Common myeloid progenitor, CD34-positive (primary cell): ENCODE measurements at regions not wholly inside any gene's neighbourhood (a gene's known extent, or its start where the extent isn't known, plus 50 kb on each side); places are given as distances from the start of the nearest gene placed in this dataset.

Source experiments
- CTCF ChIA-PET: fragments of 350-600 bp; sonication (Branson Sonifier 250); formaldehyde crosslinking; loops from one replicate; lab custom pipeline; 2021; ENCODE audit warnings: antibody characterized with exemption; lab: Charles Lee
- POLR2A ChIA-PET: fragments of 350-600 bp; sonication (Branson Sonifier 250); formaldehyde crosslinking; loops from one replicate; lab custom pipeline; 2021; ENCODE audit warnings: antibody characterized with exemption; lab: Charles Lee
- DNase-seq, 3 donors: peaks; one replicate each; pipeline versions ENCODE4 v3.0.0 to v3.0.0-alpha.2; 2013
- H3K27ac ChIP-seq, 2 experiments: 1 replicate in 1 of 2; 2 replicates in 1 of 2; pipeline ENCODE4 v1.7.0; 2013; ENCODE audit warnings: inconsistent platforms in 2 of 2, low read length in 2 of 2, mild to moderate bottlenecking in 2 of 2, low read depth in 1 of 2, moderate library complexity in 1 of 2; ENCODE audit not compliant: severe bottlenecking in 2 of 2, insufficient read depth in 1 of 2, poor library complexity in 1 of 2
- H3K27me3 ChIP-seq, 5 experiments: replicated peaks in 2 of 5; 1 replicate in 3 of 5; 2 replicates in 2 of 5; pipeline versions ENCODE4 v1.6.1 to v1.7.0; 2013; ENCODE audit warnings: low read length in 4 of 5, mild to moderate bottlenecking in 2 of 5, moderate library complexity in 2 of 5, inconsistent platforms in 1 of 5; ENCODE audit not compliant: insufficient read depth in 5 of 5, control insufficient read depth in 4 of 5
- H3K36me3 ChIP-seq, 4 experiments: 1 replicate in 2 of 4; 2 replicates in 2 of 4; pipeline versions ENCODE4 v1.6.1 to v1.7.0; 2013; ENCODE audit warnings: low read length in 3 of 4, control low read depth in 1 of 4, mild to moderate bottlenecking in 1 of 4; ENCODE audit not compliant: control insufficient read depth in 4 of 4, insufficient read depth in 4 of 4
- H3K4me1 ChIP-seq, 4 experiments: 1 replicate in 3 of 4; 2 replicates in 1 of 4; pipeline versions ENCODE4 v1.6.1 to v1.7.1; 2013; ENCODE audit warnings: low read length in 3 of 4, mild to moderate bottlenecking in 3 of 4, control low read depth in 1 of 4, inconsistent platforms in 1 of 4, moderate library complexity in 1 of 4; ENCODE audit not compliant: control insufficient read depth in 4 of 4, insufficient read depth in 4 of 4; ENCODE audit errors: control extremely low read depth in 1 of 4
- H3K4me3 ChIP-seq, 7 experiments: 1 replicate in 4 of 7; 2 replicates in 3 of 7; pipeline versions ENCODE4 v1.5.1 to v1.7.0; 2013; ENCODE audit warnings: mild to moderate bottlenecking in 7 of 7, low read length in 6 of 7, moderate library complexity in 6 of 7, inconsistent platforms in 2 of 7, low read depth in 2 of 7, control low read depth in 1 of 7; ENCODE audit not compliant: insufficient read depth in 4 of 7, control insufficient read depth in 1 of 7; ENCODE audit errors: extremely low read depth in 1 of 7
- H3K9me3 ChIP-seq, 5 experiments: 1 replicate in 4 of 5; 2 replicates in 1 of 5; pipeline versions ENCODE4 v1.6.1 to v1.7.1; 2013; ENCODE audit warnings: low read length in 4 of 5, mild to moderate bottlenecking in 2 of 5, inconsistent platforms in 1 of 5, low read depth in 1 of 5, moderate library complexity in 1 of 5; ENCODE audit not compliant: control insufficient read depth in 4 of 5, insufficient read depth in 2 of 5; ENCODE audit errors: control extremely low read depth in 1 of 5
- WGBS: methylation state at CpG from one replicate; pipeline ENCODE4 v1.1.5; 2013; ENCODE audit not compliant: insufficient coverage; 5-methylcytosine and 5-hydroxymethylcytosine counted together

DNA sequence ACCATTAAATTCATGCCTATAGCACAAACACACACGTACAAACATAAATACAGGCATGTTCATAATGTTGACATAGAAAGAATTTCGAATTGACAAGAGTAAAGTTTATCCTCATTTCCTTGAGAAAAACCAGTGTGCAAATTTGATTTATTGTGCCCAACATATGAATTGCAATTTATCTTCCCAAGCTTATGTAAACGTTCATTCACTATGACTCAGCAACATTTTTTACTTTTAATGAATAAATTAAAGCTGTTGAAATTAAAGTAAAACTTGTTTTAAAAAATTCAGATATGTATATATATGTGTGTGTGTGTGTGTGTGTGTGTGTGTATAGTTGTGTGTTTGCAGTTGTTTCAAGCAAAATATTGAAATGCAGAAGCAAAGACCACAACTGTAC lies 1067.9 kb downstream of the BRINP3 start:
- peak in 2 of 3 donors; percentile 5 to 24 for DNase-seq
- WGBS = 0% methylated on average over 1 of the region's 3 CpGs
- POLR2A ChIA-PET = no interaction called here

DNA sequence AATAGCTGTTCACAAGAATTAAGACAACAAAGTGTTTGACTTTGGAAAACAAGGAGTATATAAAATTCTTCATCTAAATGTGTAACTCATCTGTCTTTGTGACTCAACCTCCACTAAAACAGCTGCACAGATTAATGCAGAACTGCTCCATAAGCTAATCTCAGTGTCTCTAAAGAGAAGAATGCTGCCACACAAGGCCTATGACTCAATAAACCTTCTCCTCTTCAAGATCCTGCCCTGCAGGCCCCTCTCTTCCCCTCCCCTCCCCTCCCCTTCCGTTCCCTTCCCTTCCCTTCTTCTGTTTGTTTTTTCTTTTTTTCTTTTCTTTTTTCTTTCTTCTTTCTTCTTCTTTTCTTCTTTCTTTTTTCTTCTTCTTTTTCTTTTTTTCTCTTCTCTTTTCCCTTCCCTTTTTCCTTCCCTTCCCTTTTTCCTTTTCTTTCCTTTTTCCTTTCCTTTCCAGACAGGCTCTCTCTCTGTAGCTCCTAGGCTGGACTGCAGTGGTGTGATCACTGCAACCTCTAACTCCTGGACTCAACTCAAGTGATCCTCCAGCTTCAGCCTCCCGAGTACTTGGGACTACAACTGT lies 1052.8 kb downstream of the BRINP3 start:
- ChIA-PET POLR2A (no interaction called here), CTCF (no interaction called here)
- WGBS = 92% methylated on average over 1 of the region's 2 CpGs

More for the DNA sequence above, 1067.9 kb downstream of the BRINP3 start:
- CTCF ChIA-PET = no interaction called here
- Histone ChIP-seq H3K4me3 (no peak overlapping the region), H3K27me3 (no peaks in the 10 kb centered on the region), H3K36me3 (no peaks in the 10 kb centered on the region), H3K4me1 (no peaks in the 10 kb centered on the region), H3K9me3 (no peaks in the 10 kb centered on the region), H3K27ac (no peak overlapping the region)

DNA sequence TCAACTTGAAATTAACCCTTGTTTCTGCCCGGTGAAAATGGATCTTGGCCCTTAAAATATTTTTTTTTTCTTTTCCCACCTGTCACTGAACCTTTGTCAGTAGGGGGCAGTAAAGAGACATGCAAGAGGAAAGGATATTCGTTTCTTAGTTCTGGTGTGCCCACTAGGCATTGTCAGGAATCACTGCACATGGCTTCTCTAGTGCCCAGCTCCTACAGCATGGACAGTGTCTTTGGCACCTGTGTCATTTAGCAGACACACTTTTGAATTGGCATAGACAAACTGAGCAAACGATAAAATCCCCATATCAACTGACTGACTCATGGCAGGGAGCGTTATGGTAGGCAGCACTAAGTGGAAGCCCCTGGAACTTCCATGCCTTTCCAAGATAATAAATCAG lies 1048.1 kb downstream of the BRINP3 start:
- Histone ChIP-seq H3K27ac (no peak overlapping the region), H3K36me3 (no peaks in the 10 kb centered on the region), H3K4me1 (no peaks in the 10 kb centered on the region), H3K4me3 (no peak overlapping the region), H3K9me3 (no peaks in the 10 kb centered on the region), H3K27me3 (no peaks in the 10 kb centered on the region)
- CTCF ChIA-PET = interaction anchor here (3.1 kb wide), 1 partner anchor 10 kb away, joined by 8 read pairs; no protein-coding TSS in a partner anchor
- POLR2A ChIA-PET = no interaction called here
- DNase-seq = peak in 2 of 3 donors; percentile 5 to 12
- WGBS = 70% methylated on average over 3 of the region's 4 CpGs

More for the DNA sequence above, 1052.8 kb downstream of the BRINP3 start:
- no peak for DNase-seq
- Histone ChIP-seq H3K27ac (no peak overlapping the region), H3K4me3 (no peak overlapping the region), H3K9me3 (no peaks in the 10 kb centered on the region), H3K27me3 (no peaks in the 10 kb centered on the region), H3K36me3 (no peaks in the 10 kb centered on the region), H3K4me1 (no peaks in the 10 kb centered on the region)

DNA sequence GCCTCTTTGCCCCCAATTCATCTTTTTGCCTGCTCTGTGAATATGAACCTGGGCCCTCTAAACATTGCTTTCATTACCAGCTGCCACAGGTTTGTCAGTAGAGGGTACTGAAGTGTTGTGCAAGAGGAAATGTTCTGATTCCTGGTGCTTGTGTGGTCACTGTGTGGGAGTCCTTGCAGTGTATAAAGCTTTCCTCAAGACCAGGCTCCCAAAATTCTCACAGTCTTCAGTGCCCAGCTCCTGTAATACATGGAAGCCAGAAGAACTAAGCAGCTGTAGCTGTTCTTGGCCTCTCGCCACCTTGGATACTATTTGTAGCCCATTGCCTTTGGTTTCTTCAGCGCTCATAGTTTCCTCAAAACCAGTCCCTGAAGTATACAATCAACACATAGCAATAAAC lies 1046.2 kb downstream of the BRINP3 start:
- Histone ChIP-seq H3K4me3 (no peak overlapping the region), H3K4me1 (no peaks in the 10 kb centered on the region), H3K36me3 (no peaks in the 10 kb centered on the region), H3K27ac (no peak overlapping the region), H3K27me3 (no peaks in the 10 kb centered on the region), H3K9me3 (no peaks in the 10 kb centered on the region)
- WGBS = 90% methylated on average over 2 of the region's 2 CpGs
- ChIA-PET POLR2A (no interaction called here), CTCF (no interaction called here)
- no peak for DNase-seq

DNA sequence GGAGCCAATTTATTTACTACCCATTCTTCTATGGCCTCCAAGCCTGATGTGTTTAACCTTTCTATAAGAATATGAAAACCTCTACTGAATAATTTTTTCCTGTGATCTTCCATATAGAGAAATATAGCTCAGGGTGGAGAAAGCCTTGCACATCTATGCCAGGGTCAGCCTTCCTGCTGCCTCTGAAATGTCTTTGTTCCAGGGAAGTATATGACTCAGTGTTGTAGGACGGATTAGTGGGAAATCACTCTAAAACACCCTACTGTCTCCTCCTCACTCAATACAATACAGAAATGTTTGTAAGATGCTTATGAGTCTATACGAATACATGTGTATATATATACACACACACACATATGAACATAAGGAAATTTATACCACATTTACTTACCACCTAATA lies 1044.9 kb downstream of the BRINP3 start:
- Histone ChIP-seq H3K36me3 (no peaks in the 10 kb centered on the region), H3K4me3 (no peak overlapping the region), H3K9me3 (no peaks in the 10 kb centered on the region), H3K27me3 (no peaks in the 10 kb centered on the region), H3K4me1 (no peaks in the 10 kb centered on the region), H3K27ac (no peak overlapping the region)
- WGBS = no CpG with 5 or more reads among the region's 2 CpGs
- no peak for DNase-seq
- ChIA-PET CTCF (no interaction called here), POLR2A (no interaction called here)

DNA sequence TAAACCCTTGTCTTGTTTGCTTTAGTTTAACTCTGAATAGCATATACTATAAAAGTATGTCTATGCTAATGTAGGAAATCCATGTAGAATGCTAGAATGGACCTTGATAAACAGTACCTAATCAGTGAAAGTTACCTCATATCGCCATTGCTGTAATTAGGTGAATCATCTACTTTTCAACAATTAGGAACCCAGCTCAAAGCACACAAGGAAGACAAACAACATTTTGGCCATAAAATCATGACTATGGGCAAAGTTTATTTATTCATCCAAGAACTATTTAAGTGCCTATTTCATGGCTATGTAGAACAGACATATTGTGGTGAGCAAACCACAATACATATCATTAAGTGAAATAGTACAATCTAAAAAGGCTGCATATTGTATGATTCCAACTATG lies 1043.2 kb downstream of the BRINP3 start:
- H3K27me3 ChIP-seq = no peaks in the 10 kb centered on the region
- H3K27ac ChIP-seq = no peak overlapping the region
- no peaks in the 10 kb centered on the region for H3K36me3 ChIP-seq
- no peak overlapping the region for H3K4me3 ChIP-seq
- no peaks in the 10 kb centered on the region for H3K4me1 ChIP-seq
- no peaks in the 10 kb centered on the region for H3K9me3 ChIP-seq
- no CpG with 5 or more reads among the region's 1 CpG for WGBS
- ChIA-PET CTCF (no interaction called here), POLR2A (no interaction called here)
- no peak for DNase-seq

DNA sequence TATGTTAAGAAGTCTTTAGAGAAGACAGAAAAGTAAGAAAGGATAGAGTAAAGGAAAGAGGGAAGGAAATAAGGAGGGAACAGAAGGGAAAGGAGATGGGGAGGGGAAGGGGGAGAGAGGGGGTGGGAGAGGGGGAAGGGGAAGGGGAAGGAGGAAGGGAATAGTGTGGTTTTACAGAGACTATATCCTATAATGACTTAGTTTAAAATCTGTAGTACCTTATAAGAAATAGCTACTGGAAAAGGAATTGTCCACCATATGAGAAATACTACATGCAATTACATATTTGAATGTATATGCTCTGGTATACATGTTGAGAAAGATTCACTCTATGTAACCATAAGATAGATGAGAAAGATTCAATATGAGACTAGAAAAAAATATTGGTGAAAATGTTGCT lies 1042.3 kb downstream of the BRINP3 start:
- ChIA-PET POLR2A (no interaction called here), CTCF (no interaction called here)
- DNase-seq = no peak

More for the DNA sequence above, 1042.3 kb downstream of the BRINP3 start:
- Histone ChIP-seq H3K27me3 (no peaks in the 10 kb centered on the region), H3K36me3 (no peaks in the 10 kb centered on the region), H3K4me1 (no peaks in the 10 kb centered on the region), H3K4me3 (no peak overlapping the region), H3K27ac (no peak overlapping the region), H3K9me3 (no peaks in the 10 kb centered on the region)
